ENCODE measurements at regions not wholly inside any gene's neighbourhood (a gene's known extent, or its start where the extent isn't known, plus 50 kb on each side); places are given as distances from the start of the nearest gene placed in this dataset.

GRCh38 chr3:110400315-110400714 is 671.3 kb upstream of the NECTIN3 start:
- ATAC-seq (no peak), FAIRE-seq (no peak), DNase-seq (ENCODE audit: extremely low read depth in 1 of 4, low spot score in 3 of 4) (no peak)
- Histone ChIP-seq H3K9ac (ENCODE audit: insufficient read depth in 1 of 2, low read depth in 2 of 2, low read length in 2 of 2) (no peak overlapping the region), H3K79me2 (ENCODE audit: control insufficient read depth, insufficient read depth, low read length) (no peaks in the 10 kb centered on the region), H4K20me1 (replicated peaks; ENCODE audit: control insufficient read depth, insufficient read depth, low read length) (no peaks in the 10 kb centered on the region), H3K27ac (ENCODE audit: extremely low read depth, low read depth, low read length) (no peak overlapping the region), H3K9me1 (ENCODE audit: control insufficient read depth, insufficient read depth, low read length) (no peaks in the 10 kb centered on the region), H3K4me3 (no peak overlapping the region), H2AFZ (ENCODE audit: low read depth, low read length) (no peak overlapping the region), H3K4me2 (ENCODE audit: insufficient read depth, low read length) (no peak overlapping the region), H3K36me3 (ENCODE audit: control insufficient read depth, insufficient read depth, low read length) (no peaks in the 10 kb centered on the region), H3K27me3 (ENCODE audit: control insufficient read depth in 2 of 2, insufficient read depth in 2 of 2, low read length in 2 of 2) (no peaks in the 10 kb centered on the region), H3K9me3 (replicated peaks; ENCODE audit: control insufficient read depth, insufficient read depth, low read depth, low read length) (no peaks in the 10 kb centered on the region), H3K4me1 (replicated peaks in 1 of 2; ENCODE audit: control insufficient read depth in 2 of 2, insufficient read depth in 2 of 2, low read length in 2 of 2) (no peaks in the 10 kb centered on the region)
- CTCF ChIA-PET (ENCODE audit: low intra/inter-chr PET ratio): no interaction called here
- TF ChIP-seq NEUROD1 (IDR thresholded peaks at IDR 0.05; ENCODE audit: borderline replicate concordance, low read depth, low read length, partially characterized antibody) (no peak), GMEB1 (CRISPR knock-in tag; IDR thresholded peaks at IDR 0.05) (no peak), NELFE (IDR thresholded peaks at IDR 0.05; ENCODE audit: insufficient read depth, insufficient read length) (no peak), THRB (CRISPR knock-in tag; conservative IDR thresholded peaks at IDR 0.05) (no peak), SMAD3 (CRISPR knock-in tag; conservative IDR thresholded peaks at IDR 0.05) (no peak), MTA2 (IDR thresholded peaks at IDR 0.05; ENCODE audit: low read depth) (no peak), HDAC2 (IDR thresholded peaks at IDR 0.05) (no peak), ZNF655 (CRISPR knock-in tag; IDR thresholded peaks at IDR 0.05) (no peak), PRDM10 (IDR thresholded peaks at IDR 0.05; ENCODE audit: partially characterized antibody) (no peak), ZNF217 (CRISPR knock-in tag; IDR thresholded peaks at IDR 0.05) (no peak), ZNF699 (CRISPR knock-in tag; IDR thresholded peaks at IDR 0.05; ENCODE audit: insufficient replicate concordance) (no peak), SIN3B (IDR thresholded peaks at IDR 0.05; ENCODE audit: low read depth) (no peak), MAZ (CRISPR knock-in tag; conservative IDR thresholded peaks at IDR 0.05 in 1 of 2, IDR thresholded peaks at IDR 0.05 in 1 of 2) (no peak)
- 19% methylated on average over 2 of the region's 2 CpGs for WGBS (ENCODE audit: insufficient coverage, low coverage, missing lambda C conversion rate)
- intact Hi-C loops (cut with micrococcal nuclease): no loop called here
- in situ Hi-C loops (cut with MboI): no loop called here
- BruUV-seq (replicated peaks): no TSS peak
- POLR2A ChIA-PET: no interaction called here

All from K562 (cell line).